Activated naive CD8-positive, alpha-beta T cell treated with anti-CD3 and anti-CD28 coated beads for 36 hours (primary cell): ENCODE measurements at regions not wholly inside any gene's neighbourhood (a gene's known extent, or its start where the extent isn't known, plus 50 kb on each side); places are given as distances from the start of the nearest gene placed in this dataset.

ENCODE experiments used
- DNase-seq: peaks from one replicate; pipeline ENCODE4 v3.0.0; 2021
- H3K27ac Mint-ChIP-seq: one replicate; pipeline ENCODE4 v1.8.0; 2022; ENCODE audit warnings: mild to moderate bottlenecking, moderate library complexity, mixed read lengths
- H3K27me3 Mint-ChIP-seq: one replicate; pipeline ENCODE4 v1.8.0; 2022; ENCODE audit warnings: mild to moderate bottlenecking, mixed read lengths
- H3K36me3 Mint-ChIP-seq: one replicate; pipeline ENCODE4 v1.8.0; 2021; ENCODE audit warnings: mild to moderate bottlenecking, mixed read lengths
- H3K4me1 Mint-ChIP-seq: one replicate; pipeline ENCODE4 v1.8.0; 2021; ENCODE audit warnings: mixed read lengths
- H3K4me3 Mint-ChIP-seq: one replicate; pipeline ENCODE4 v1.8.0; 2022; ENCODE audit warnings: mild to moderate bottlenecking, moderate library complexity, mixed read lengths
- H3K9me3 Mint-ChIP-seq: one replicate; pipeline ENCODE4 v1.8.0; 2022; ENCODE audit warnings: mixed read lengths

- Mint-ChIP-seq H3K4me3 (no peak overlapping the region), H3K27me3 (no peaks in the 10 kb centered on the region), H3K4me1 (peaks cover 32% of the 10 kb centered on the region), H3K36me3 (peaks cover 7% of the 10 kb centered on the region), H3K9me3 (no peaks in the 10 kb centered on the region), H3K27ac (no peak overlapping the region)
- DNase-seq, result no peak
These were observed 60.0 kb downstream of the NCOR2 start for GRCh38 chr12:124507188-124508109.

GRCh38 chr12:124506832-124507153 is 60.6 kb downstream of the NCOR2 start:
- Mint-ChIP-seq H3K27me3 (no peaks in the 10 kb centered on the region), H3K27ac (no peak overlapping the region), H3K36me3 (peaks cover 5% of the 10 kb centered on the region), H3K4me3 (no peak overlapping the region), H3K9me3 (no peaks in the 10 kb centered on the region), H3K4me1 (peaks cover 36% of the 10 kb centered on the region)
- DNase-seq, result no peak

- Mint-ChIP-seq H3K27me3 (no peaks in the 10 kb centered on the region), H3K36me3 (peaks cover 5% of the 10 kb centered on the region), H3K27ac (no peak overlapping the region), H3K4me3 (no peak overlapping the region), H3K9me3 (no peaks in the 10 kb centered on the region), H3K4me1 (peaks cover 39% of the 10 kb centered on the region)
- DNase-seq, result no peak
These were observed 61.1 kb downstream of the NCOR2 start for GRCh38 chr12:124506145-124506831.

- Mint-ChIP-seq H3K27me3 (no peaks in the 10 kb centered on the region), H3K27ac (peak overlapping the region; percentile 12), H3K4me3 (no peak overlapping the region), H3K9me3 (no peaks in the 10 kb centered on the region), H3K36me3 (peaks cover 5% of the 10 kb centered on the region), H3K4me1 (peaks cover 35% of the 10 kb centered on the region)
- no peak for DNase-seq
These were observed 62.2 kb downstream of the NCOR2 start for GRCh38 chr12:124505001-124505818.

GRCh38 chr12:124504273-124505000 is 63.0 kb downstream of the NCOR2 start:
- Mint-ChIP-seq H3K36me3 (peaks cover 5% of the 10 kb centered on the region), H3K4me3 (no peak overlapping the region)
- DNase-seq, result no peak

GRCh38 chr12:124503305-124503704 is 64.1 kb downstream of the NCOR2 start:
- Mint-ChIP-seq H3K36me3 (peaks cover 5% of the 10 kb centered on the region), H3K27me3 (no peaks in the 10 kb centered on the region), H3K4me3 (no peak overlapping the region), H3K4me1 (peaks cover 39% of the 10 kb centered on the region), H3K27ac (no peak overlapping the region), H3K9me3 (no peaks in the 10 kb centered on the region)
- DNase-seq, result no peak

More at GRCh38 chr12:124504273-124505000, 63.0 kb downstream of the NCOR2 start:
- Mint-ChIP-seq H3K4me1 (peaks cover 39% of the 10 kb centered on the region), H3K27me3 (no peaks in the 10 kb centered on the region), H3K27ac (no peak overlapping the region), H3K9me3 (no peaks in the 10 kb centered on the region)

- Mint-ChIP-seq H3K4me3 (no peak overlapping the region), H3K36me3 (peaks cover 5% of the 10 kb centered on the region), H3K27ac (peak overlapping the region; percentile 8), H3K27me3 (no peaks in the 10 kb centered on the region), H3K9me3 (no peaks in the 10 kb centered on the region), H3K4me1 (peaks cover 43% of the 10 kb centered on the region)
- no peak for DNase-seq
These were observed 65.0 kb downstream of the NCOR2 start for GRCh38 chr12:124502379-124502778.

GRCh38 chr12:124501827-124502226 is 65.6 kb downstream of the NCOR2 start:
- Mint-ChIP-seq H3K27ac (no peak overlapping the region), H3K9me3 (no peaks in the 10 kb centered on the region), H3K4me1 (peaks cover 45% of the 10 kb centered on the region), H3K27me3 (no peaks in the 10 kb centered on the region), H3K4me3 (no peak overlapping the region), H3K36me3 (peaks cover 5% of the 10 kb centered on the region)
- DNase-seq, result no peak

GRCh38 chr12:124501112-124501561 is 66.3 kb downstream of the NCOR2 start:
- Mint-ChIP-seq H3K4me1 (peaks cover 43% of the 10 kb centered on the region), H3K27ac (no peak overlapping the region), H3K27me3 (no peaks in the 10 kb centered on the region), H3K9me3 (no peaks in the 10 kb centered on the region), H3K4me3 (no peak overlapping the region), H3K36me3 (peaks cover 5% of the 10 kb centered on the region)
- DNase-seq, result no peak

GRCh38 chr12:124499898-124500244 is 67.5 kb downstream of the NCOR2 start:
- no peak overlapping the region for H3K27ac Mint-ChIP-seq

GRCh38 chr12:124499190-124499753 is 68.1 kb downstream of the NCOR2 start:
- Mint-ChIP-seq H3K9me3 (no peaks in the 10 kb centered on the region), H3K4me1 (peaks cover 48% of the 10 kb centered on the region), H3K27ac (no peak overlapping the region), H3K27me3 (no peaks in the 10 kb centered on the region), H3K4me3 (no peak overlapping the region), H3K36me3 (peaks cover 9% of the 10 kb centered on the region)
- no peak for DNase-seq

More at GRCh38 chr12:124499898-124500244, 67.5 kb downstream of the NCOR2 start:
- no peak overlapping the region for H3K4me3 Mint-ChIP-seq
- DNase-seq, result no peak
- peaks cover 43% of the 10 kb centered on the region for H3K4me1 Mint-ChIP-seq
- peaks cover 6% of the 10 kb centered on the region for H3K36me3 Mint-ChIP-seq
- no peaks in the 10 kb centered on the region for H3K27me3 Mint-ChIP-seq
- no peaks in the 10 kb centered on the region for H3K9me3 Mint-ChIP-seq

GRCh38 chr12:124498275-124499189 is 68.9 kb downstream of the NCOR2 start:
- H3K4me3 Mint-ChIP-seq, result no peak overlapping the region
- no peaks in the 10 kb centered on the region for H3K9me3 Mint-ChIP-seq
- no peaks in the 10 kb centered on the region for H3K27me3 Mint-ChIP-seq
- peaks cover 54% of the 10 kb centered on the region for H3K4me1 Mint-ChIP-seq
- H3K27ac Mint-ChIP-seq, result peak overlapping the region; percentile 34
- DNase-seq, result no peak
- peaks cover 13% of the 10 kb centered on the region for H3K36me3 Mint-ChIP-seq

GRCh38 chr12:124497658-124498057 is 69.8 kb downstream of the NCOR2 start:
- Mint-ChIP-seq H3K4me1 (peaks cover 57% of the 10 kb centered on the region), H3K4me3 (no peak overlapping the region), H3K9me3 (no peaks in the 10 kb centered on the region), H3K36me3 (peaks cover 13% of the 10 kb centered on the region), H3K27me3 (no peaks in the 10 kb centered on the region), H3K27ac (no peak overlapping the region)
- no peak for DNase-seq
